ENCODE measurements at regions not wholly inside any gene's neighbourhood (a gene's known extent, or its start where the extent isn't known, plus 50 kb on each side); places are given as distances from the start of the nearest gene placed in this dataset.

- ATAC-seq (no peak), DNase-seq (ENCODE audit: low read depth, low spot score) (no peak)
- H4K20me1 ChIP-seq (ENCODE audit: insufficient read depth): no peaks in the 10 kb centered on the region
- H2AFZ ChIP-seq (ENCODE audit: low read depth, low read length, poor library complexity, severe bottlenecking): no peak overlapping the region
- no TSS peak for BruUV-seq (replicated peaks)
- H3K36me3 ChIP-seq (ENCODE audit: control insufficient read depth in 1 of 2, insufficient read depth in 2 of 2, low read length in 2 of 2): no peaks in the 10 kb centered on the region
- no peak overlapping the region for H3K4me3 ChIP-seq (replicated peaks in 1 of 2; ENCODE audit: low read depth in 1 of 2, low read length in 2 of 2)
- intact Hi-C loops (cut with micrococcal nuclease): no loop called here
- H3K79me2 ChIP-seq (ENCODE audit: insufficient read depth, low read length): no peaks in the 10 kb centered on the region
- H3K9me2 ChIP-seq (ENCODE audit: insufficient read depth): no peaks in the 10 kb centered on the region
- no peaks in the 10 kb centered on the region; a peak in 1 of 4 replicates for H3K9me3 ChIP-seq (ENCODE audit: control insufficient read depth in 1 of 2, insufficient read depth in 1 of 2, low read depth in 1 of 2, low read length in 2 of 2)
- CTCF ChIA-PET: no interaction called here
- TF ChIP-seq ATF3 (IDR thresholded peaks at IDR 0.05) (no peak), SP1 (IDR thresholded peaks at IDR 0.05; ENCODE audit: low read depth) (no peak), ZBTB33 (IDR thresholded peaks at IDR 0.05; ENCODE audit: extremely low read depth, insufficient replicate concordance, low read length) (no peak), CBX3 (IDR thresholded peaks at IDR 0.05; ENCODE audit: low read depth) (no peak), ELF1 (IDR thresholded peaks at IDR 0.05; ENCODE audit: borderline replicate concordance, low read depth) (no peak), ZNF274 (IDR thresholded peaks at IDR 0.05; ENCODE audit: low read depth, low read length) (no peak), ZFX (IDR thresholded peaks at IDR 0.05) (no peak), FOSL1 (IDR thresholded peaks at IDR 0.05; ENCODE audit: low read depth) (no peak), SRF (IDR thresholded peaks at IDR 0.05; ENCODE audit: low read depth) (no peak), CEBPB (IDR thresholded peaks at IDR 0.05; ENCODE audit: low read depth) (no peak), EZH2 (IDR thresholded peaks at IDR 0.05) (no peak), TCF7L2 (IDR thresholded peaks at IDR 0.05; ENCODE audit: borderline replicate concordance, extremely low read depth, insufficient read depth, insufficient read length) (no peak), CTCF (IDR thresholded peaks at IDR 0.05 in 2 of 3, conservative IDR thresholded peaks at IDR 0.05 in 1 of 3; ENCODE audit: borderline replicate concordance in 1 of 3, insufficient read depth in 1 of 3, low read depth in 2 of 3, low read length in 2 of 3) (no peak), EGR1 (IDR thresholded peaks at IDR 0.05; ENCODE audit: low read depth) (no peak), REST (IDR thresholded peaks at IDR 0.05; ENCODE audit: low read depth) (no peak)
- RAD21 ChIA-PET (ENCODE audit: low non-redundant PET in 1 of 2, low total read pairs in 2 of 2, uncharacterized antibody in 2 of 2, unreplicated experiment in 2 of 2): no interaction called here
- H3K4me2 ChIP-seq (ENCODE audit: low read length): no peak overlapping the region
- no peak overlapping the region for H3K27ac ChIP-seq (ENCODE audit: low read depth, low read length)
- no peaks in the 10 kb centered on the region for H3K4me1 ChIP-seq (ENCODE audit: control insufficient read depth in 1 of 2, insufficient read depth in 2 of 2, low read length in 2 of 2)
- no peak overlapping the region for H3K9ac ChIP-seq (ENCODE audit: low read length)
- H3K27me3 ChIP-seq (ENCODE audit: insufficient read depth, low read length): no peaks in the 10 kb centered on the region; the same call in 1 of the 2 replicates
- POLR2A ChIA-PET: no interaction called here
These were observed 374.7 kb downstream of the VPS13C start for GRCh38 chr15:61685534-61685933.
